ENCODE measurements at regions not wholly inside any gene's neighbourhood (a gene's known extent, or its start where the extent isn't known, plus 50 kb on each side); places are given as distances from the start of the nearest gene placed in this dataset.

DNA sequence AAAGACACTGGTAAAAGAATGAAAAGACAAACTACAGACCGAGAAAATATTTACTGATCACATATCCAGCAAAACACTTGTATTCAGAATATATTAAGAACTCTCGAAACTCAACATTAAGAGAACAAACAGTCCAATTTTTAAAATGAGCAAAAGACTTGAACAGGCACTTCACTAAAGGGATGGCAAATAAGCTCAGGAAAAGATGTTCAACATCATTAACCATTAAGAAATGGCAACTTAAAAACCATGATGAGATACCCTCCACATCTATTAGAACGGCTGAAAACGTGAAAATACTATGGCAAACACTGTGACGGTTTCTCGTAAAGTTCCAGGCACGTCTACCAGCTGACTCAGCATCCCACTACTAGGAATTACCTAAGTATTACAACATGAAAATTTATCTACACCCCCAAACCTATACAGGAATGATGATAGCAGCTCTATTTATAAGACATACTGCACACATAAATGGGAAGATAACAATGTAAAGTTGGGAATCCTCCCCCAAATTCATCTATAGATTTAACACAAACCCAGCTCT, 86.1 kb upstream of the PROK2 start:
- no TSS peak for BruUV-seq (replicated peaks)
- POLR2A ChIA-PET: no interaction called here
- Histone ChIP-seq H3K4me2 (ENCODE audit: insufficient read depth, low read length) (no peak overlapping the region), H3K27ac (ENCODE audit: insufficient read depth, low read depth, low read length) (no peak overlapping the region), H3K9ac (replicated peaks; ENCODE audit: extremely low read depth, insufficient read depth, low read length) (no peak overlapping the region), H4K20me1 (replicated peaks; ENCODE audit: control insufficient read depth, extremely low read depth, insufficient read depth, low read length) (no peaks in the 10 kb centered on the region), H3K9me1 (replicated peaks; ENCODE audit: control insufficient read depth, extremely low read depth, insufficient read depth, low read length) (no peaks in the 10 kb centered on the region), H3K36me3 (ENCODE audit: control insufficient read depth in 2 of 2, extremely low read depth in 1 of 2, insufficient read depth in 2 of 2, low read length in 2 of 2) (no peaks in the 10 kb centered on the region), H2AFZ (ENCODE audit: low read depth, low read length) (no peak overlapping the region), H3K79me2 (ENCODE audit: control insufficient read depth, insufficient read depth, low read length) (no peaks in the 10 kb centered on the region), H3K4me3 (replicated peaks in 1 of 3; ENCODE audit: insufficient read depth in 1 of 3, low read depth in 1 of 3, low read length in 3 of 3) (no peak overlapping the region), H3K9me3 (replicated peaks; ENCODE audit: control insufficient read depth, insufficient read depth, low read length) (no peaks in the 10 kb centered on the region), H3K27me3 (ENCODE audit: control insufficient read depth in 2 of 2, insufficient read depth in 2 of 2, low read length in 2 of 2) (peaks cover 0 to 7% of the 10 kb centered on the region in 2 experiments), H3K4me1 (ENCODE audit: control insufficient read depth, extremely low read depth, insufficient read depth, low read length) (no peaks in the 10 kb centered on the region)
- FAIRE-seq: no peak
- TF ChIP-seq FOS (IDR thresholded peaks at IDR 0.05; ENCODE audit: borderline replicate concordance, insufficient read depth, low read length) (no peak), JUN (IDR thresholded peaks at IDR 0.05; ENCODE audit: borderline replicate concordance, insufficient read depth, insufficient read length, low read depth) (no peak), GATA2 (IDR thresholded peaks at IDR 0.05; ENCODE audit: insufficient read depth, insufficient read length, low read depth, low read length) (no peak), POLR2AphosphoS5 (IDR thresholded peaks at IDR 0.05; ENCODE audit: insufficient read depth, low read depth, low read length) (no peak), EZH2 (IDR thresholded peaks at IDR 0.05; ENCODE audit: borderline replicate concordance, low read depth, low read length, severe bottlenecking) (no peak), POLR2A (IDR thresholded peaks at IDR 0.05; ENCODE audit: low read depth, low read length) (no peak), MYC (IDR thresholded peaks at IDR 0.05; ENCODE audit: low read depth, low read length) (no peak)
- TF ChIP-seq, protein P1, sequence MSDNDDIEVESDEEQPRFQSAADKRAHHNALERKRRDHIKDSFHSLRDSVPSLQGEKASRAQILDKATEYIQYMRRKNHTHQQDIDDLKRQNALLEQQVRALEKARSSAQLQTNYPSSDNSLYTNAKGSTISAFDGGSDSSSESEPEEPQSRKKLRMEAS (IDR thresholded peaks at IDR 0.05; ENCODE audit: insufficient read depth, insufficient read length): no peak
- TF ChIP-seq, protein P2, sequence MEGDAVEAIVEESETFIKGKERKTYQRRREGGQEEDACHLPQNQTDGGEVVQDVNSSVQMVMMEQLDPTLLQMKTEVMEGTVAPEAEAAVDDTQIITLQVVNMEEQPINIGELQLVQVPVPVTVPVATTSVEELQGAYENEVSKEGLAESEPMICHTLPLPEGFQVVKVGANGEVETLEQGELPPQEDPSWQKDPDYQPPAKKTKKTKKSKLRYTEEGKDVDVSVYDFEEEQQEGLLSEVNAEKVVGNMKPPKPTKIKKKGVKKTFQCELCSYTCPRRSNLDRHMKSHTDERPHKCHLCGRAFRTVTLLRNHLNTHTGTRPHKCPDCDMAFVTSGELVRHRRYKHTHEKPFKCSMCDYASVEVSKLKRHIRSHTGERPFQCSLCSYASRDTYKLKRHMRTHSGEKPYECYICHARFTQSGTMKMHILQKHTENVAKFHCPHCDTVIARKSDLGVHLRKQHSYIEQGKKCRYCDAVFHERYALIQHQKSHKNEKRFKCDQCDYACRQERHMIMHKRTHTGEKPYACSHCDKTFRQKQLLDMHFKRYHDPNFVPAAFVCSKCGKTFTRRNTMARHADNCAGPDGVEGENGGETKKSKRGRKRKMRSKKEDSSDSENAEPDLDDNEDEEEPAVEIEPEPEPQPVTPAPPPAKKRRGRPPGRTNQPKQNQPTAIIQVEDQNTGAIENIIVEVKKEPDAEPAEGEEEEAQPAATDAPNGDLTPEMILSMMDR (IDR thresholded peaks at IDR 0.05; ENCODE audit: extremely low read depth in 1 of 2, insufficient read depth in 1 of 2, low read depth in 1 of 2, low read length in 2 of 2): no peak
- CTCF ChIA-PET: interaction anchor here (0.6 to 0.7 kb wide), 3 partner anchors 101 to 951 kb away, joined by 3 read pairs; no protein-coding TSS in a partner anchor
- intact Hi-C loops (cut with micrococcal nuclease) (loop anchor here (10.0 kb wide), 2 partner anchors 84 to 574 kb away; partner anchors contain the start of gene RYBP), dilution Hi-C loops (cut with MboI; ENCODE audit: extremely low pct_ligation_motif_present, low sequenced_read_pairs) (no loop called here)
- DNase-seq (ENCODE audit: low read depth, low spot score): no peak

Measured in endothelial cell of umbilical vein (primary cell).